Astrocyte of the spinal cord (primary cell): ENCODE measurements at regions not wholly inside any gene's neighbourhood (a gene's known extent, or its start where the extent isn't known, plus 50 kb on each side); places are given as distances from the start of the nearest gene placed in this dataset.
A peak's percentile ranks its signal among the peaks of the same experiment; 100 is the strongest.

Source experiments
- DNase-seq: peaks from one replicate; pipeline ENCODE4 v3.0.0; 2011; ENCODE audit warnings: low read depth, low spot score
- H3K4me3 ChIP-seq: 2 replicates; pipeline ENCODE4 v1.5.1; 2011; ENCODE audit warnings: low read depth, mild to moderate bottlenecking, low read length, moderate library complexity
- in situ Hi-C: cut with HindIII; loops from 2 replicates; pipeline ENCODE4 v1.10.0; 2017; ENCODE audit warnings: low sequenced_read_pairs
- TF ChIP-seq, protein P1 (sequence below): IDR thresholded peaks from 2 replicates; pipeline ENCODE4 v1.5.1; 2012; ENCODE audit warnings: low read depth, mild to moderate bottlenecking, low read length, inconsistent platforms

DNA sequence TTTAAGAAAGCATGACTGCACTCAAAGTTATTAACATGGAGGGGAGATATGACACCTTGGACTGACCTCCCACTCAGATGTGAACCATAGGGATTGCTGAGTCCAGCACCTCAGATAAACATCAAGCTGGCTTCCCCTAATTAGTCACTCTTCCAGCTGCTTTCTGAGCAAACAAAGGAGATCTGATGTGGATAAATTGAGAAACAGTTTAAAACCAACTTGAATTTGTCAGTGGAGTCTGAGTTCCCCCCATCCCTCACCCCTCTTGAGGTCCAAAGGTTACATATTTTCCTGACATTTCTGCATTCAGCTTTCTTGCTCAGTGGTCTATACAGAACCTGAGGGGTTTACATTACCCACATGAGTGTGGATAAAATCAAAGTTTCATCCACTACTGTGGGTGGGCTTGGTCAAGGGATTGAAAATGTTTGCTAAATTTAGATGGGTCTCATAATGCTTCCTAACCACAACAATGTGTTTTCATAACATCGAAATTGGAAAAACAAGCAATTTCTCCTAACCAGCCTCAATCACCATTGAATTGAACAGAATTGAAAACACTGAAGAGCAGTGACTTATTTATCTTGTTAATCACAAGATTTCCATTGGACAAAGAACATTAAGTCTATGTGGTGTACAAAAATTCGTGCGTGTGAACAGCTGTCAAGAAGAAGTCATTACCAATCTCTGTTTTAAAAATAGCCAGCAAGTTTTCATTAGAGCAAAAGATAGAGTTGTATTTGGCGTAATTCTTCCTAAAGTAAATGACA, 292.3 kb downstream of the METTL15 start:
- TF ChIP-seq, protein P1, sequence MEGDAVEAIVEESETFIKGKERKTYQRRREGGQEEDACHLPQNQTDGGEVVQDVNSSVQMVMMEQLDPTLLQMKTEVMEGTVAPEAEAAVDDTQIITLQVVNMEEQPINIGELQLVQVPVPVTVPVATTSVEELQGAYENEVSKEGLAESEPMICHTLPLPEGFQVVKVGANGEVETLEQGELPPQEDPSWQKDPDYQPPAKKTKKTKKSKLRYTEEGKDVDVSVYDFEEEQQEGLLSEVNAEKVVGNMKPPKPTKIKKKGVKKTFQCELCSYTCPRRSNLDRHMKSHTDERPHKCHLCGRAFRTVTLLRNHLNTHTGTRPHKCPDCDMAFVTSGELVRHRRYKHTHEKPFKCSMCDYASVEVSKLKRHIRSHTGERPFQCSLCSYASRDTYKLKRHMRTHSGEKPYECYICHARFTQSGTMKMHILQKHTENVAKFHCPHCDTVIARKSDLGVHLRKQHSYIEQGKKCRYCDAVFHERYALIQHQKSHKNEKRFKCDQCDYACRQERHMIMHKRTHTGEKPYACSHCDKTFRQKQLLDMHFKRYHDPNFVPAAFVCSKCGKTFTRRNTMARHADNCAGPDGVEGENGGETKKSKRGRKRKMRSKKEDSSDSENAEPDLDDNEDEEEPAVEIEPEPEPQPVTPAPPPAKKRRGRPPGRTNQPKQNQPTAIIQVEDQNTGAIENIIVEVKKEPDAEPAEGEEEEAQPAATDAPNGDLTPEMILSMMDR = no peak
- in situ Hi-C loops = no loop called here
- peak; percentile 34 for DNase-seq
- H3K4me3 ChIP-seq = no peak overlapping the region

DNA sequence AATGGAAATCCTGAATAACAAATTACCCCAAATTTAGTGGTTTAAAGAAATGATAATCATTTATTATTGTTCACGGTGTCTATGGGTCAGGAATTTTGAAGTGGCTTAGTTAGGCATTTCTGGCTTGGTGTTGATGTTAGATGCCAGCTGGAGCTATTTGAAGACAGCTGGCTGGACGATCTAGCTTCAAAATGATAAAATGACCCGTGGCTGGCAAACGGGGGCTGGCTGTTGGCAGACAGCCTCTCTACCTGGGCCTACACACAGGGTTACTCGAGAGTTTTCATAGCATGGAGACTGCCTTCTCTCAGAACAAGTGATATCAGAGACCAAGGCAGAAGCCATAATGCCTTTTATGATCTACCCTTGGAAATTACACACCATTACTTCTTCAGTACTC, 285.2 kb downstream of the METTL15 start:
- in situ Hi-C loops = no loop called here
- no peak for DNase-seq
- TF ChIP-seq, protein P1 = no peak
- no peak overlapping the region for H3K4me3 ChIP-seq

DNA sequence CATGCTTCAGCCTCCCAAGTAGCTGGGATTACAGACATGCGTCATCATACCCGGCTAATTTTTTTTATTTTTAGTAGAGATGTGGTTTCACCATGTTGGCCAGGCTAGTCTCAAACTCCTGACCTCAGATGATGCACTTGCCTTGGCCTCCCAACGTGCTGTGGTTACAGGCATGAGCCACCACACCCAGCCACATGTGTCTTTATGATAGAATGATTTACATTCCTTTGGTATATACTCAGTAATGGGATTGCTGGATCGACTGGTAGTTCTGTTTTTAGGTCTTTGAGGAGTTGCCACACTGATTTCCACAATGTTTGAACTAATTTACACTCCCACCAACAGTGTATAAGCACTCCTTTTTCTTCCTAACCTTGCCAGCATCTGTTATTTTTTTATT, 276.2 kb downstream of the METTL15 start:
- peak; percentile 97 for DNase-seq
- TF ChIP-seq, protein P1 = no peak
- in situ Hi-C loops = no loop called here

DNA sequence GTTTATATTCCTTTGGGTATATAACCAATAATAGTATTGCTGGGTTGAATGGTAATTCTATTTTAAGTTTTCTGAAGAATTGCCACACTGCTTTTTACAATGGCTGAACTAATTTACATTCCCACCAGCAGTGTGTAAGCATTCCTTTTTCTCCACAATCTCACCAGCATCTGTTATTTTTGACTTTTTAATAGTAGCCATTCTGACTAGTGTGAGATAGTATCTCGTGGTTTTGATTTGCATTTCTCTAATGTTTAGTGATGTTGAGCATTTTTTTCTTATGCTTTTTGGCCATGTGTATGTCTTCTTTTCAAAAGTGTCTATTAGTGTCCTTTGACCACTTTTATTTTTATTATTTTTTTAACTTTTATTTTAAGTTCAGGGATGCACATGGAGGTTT, 275.3 kb downstream of the METTL15 start:
- TF ChIP-seq, protein P1 = no peak
- in situ Hi-C loops = no loop called here
- DNase-seq = peak; percentile 64
- no peak overlapping the region for H3K4me3 ChIP-seq

More for the DNA sequence above, 276.2 kb downstream of the METTL15 start:
- H3K4me3 ChIP-seq = no peak overlapping the region
